Natural killer cell treated with Interleukin-12 subunit alpha and Interleukin-12 subunit beta and Interleukin-15 and Interleukin-18, amount 100 ng/mL, for 72 hours (primary cell): ENCODE measurements at regions not wholly inside any gene's neighbourhood (a gene's known extent, or its start where the extent isn't known, plus 50 kb on each side); places are given as distances from the start of the nearest gene placed in this dataset.
A peak's percentile ranks its signal among the peaks of the same experiment; 100 is the strongest.

Source experiments
- ATAC-seq, 2 donors: fragments of 150-1000 bp; cut with Tn5 transposase in 1 of 2; sonication (Bioruptor Pico), chemical (Tn5 transposase) in 1 of 2; 2 replicates each; pipeline ENCODE4 v1.10.0; 2021
- DNase-seq: peaks from one replicate; pipeline ENCODE4 v3.0.0; 2022; ENCODE audit warnings: low spot score
- H3K27ac Mint-ChIP-seq, 2 donors: 1 replicate in 1 of 2; 2 replicates in 1 of 2; pipeline ENCODE4 v1.8.0; 2022; ENCODE audit warnings: mixed read lengths in 2 of 2, mild to moderate bottlenecking in 1 of 2, moderate library complexity in 1 of 2
- H3K27me3 Mint-ChIP-seq, 2 donors: 1 replicate in 1 of 2; 2 replicates in 1 of 2; pipeline ENCODE4 v1.8.0; 2022; ENCODE audit warnings: mixed read lengths in 2 of 2
- H3K36me3 Mint-ChIP-seq: one replicate; pipeline ENCODE4 v1.8.0; 2022; ENCODE audit warnings: mixed read lengths
- H3K4me1 Mint-ChIP-seq, 2 donors: 1 replicate in 1 of 2; 2 replicates in 1 of 2; pipeline ENCODE4 v1.8.0; 2022; ENCODE audit warnings: low read depth in 2 of 2, mixed read lengths in 2 of 2, mild to moderate bottlenecking in 1 of 2
- H3K4me3 Mint-ChIP-seq: one replicate; pipeline ENCODE4 v1.8.0; 2022; ENCODE audit warnings: mixed read lengths
- H3K9me3 Mint-ChIP-seq: 2 replicates; pipeline ENCODE4 v1.8.0; 2022; ENCODE audit warnings: mixed read lengths

DNA sequence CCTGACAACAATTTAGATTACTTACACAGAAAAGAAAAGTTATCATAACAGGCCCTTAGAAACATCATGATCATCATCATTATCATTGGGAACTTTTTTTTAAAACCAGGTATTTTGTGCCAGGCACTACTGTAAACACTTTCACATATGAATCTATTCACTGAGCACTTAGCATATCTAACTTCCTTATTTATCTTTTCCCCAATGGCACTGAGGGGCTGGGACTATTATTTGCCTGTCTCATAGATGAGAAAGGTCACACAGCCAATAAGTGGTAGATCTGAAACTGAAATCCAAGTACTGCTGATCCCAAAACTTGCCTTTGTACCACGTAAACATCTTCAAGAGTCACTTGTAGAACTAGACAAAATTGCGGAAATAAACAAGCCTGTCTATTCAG lies 184.2 kb upstream of the RBPJ start:
- Mint-ChIP-seq H3K4me3 (no peak overlapping the region), H3K4me1 (peaks cover 47 to 62% of the 10 kb centered on the region in 2 donors), H3K27ac (peak overlapping the region in 1 of 2 donors; percentile 82), H3K36me3 (peaks cover 16% of the 10 kb centered on the region), H3K9me3 (peaks cover 4% of the 10 kb centered on the region), H3K27me3 (peaks cover 0 to 2% of the 10 kb centered on the region in 2 donors)
- DNase-seq, result no peak
- ATAC-seq, result no peak

- ATAC-seq (no peak), DNase-seq (no peak)
- Mint-ChIP-seq H3K27me3 (peaks cover 0 to 2% of the 10 kb centered on the region in 2 donors), H3K4me3 (no peak overlapping the region), H3K9me3 (peaks cover 4% of the 10 kb centered on the region), H3K36me3 (peaks cover 16% of the 10 kb centered on the region), H3K4me1 (peaks cover 47 to 63% of the 10 kb centered on the region in 2 donors), H3K27ac (peak overlapping the region in 1 of 2 donors; percentile 82)
Measured at GRCh38 chr4:26137288-26137687, 183.5 kb upstream of the RBPJ start.

DNA sequence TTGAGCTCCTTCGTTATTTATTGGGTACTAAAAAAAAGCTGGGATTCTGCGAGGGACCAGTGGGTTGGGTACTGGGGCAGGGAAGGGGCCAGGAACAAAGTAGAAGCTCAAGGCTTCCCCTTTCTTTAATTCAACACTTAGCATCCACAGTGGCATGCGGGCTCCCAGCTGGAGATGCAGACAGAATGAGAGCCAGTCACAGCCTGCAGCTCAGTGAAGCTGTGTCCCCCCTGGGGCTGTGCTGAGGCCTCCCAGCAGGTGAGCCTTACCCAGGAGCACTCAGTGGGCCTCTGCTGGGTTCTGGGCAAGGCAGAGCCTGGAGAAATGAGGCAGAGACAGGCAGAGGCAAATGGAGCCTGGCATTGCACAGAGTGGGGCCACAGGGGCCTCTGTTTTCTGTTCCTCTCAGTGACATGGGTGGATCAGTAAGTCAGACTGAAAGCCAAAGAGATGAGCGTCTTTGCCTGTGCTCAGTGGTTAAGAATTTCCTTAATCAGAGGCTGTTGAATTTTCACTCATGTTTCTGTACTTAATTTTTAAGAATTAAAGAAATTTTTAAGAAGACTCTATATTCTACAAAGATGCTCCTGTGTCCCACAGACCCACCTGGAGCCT lies 181.4 kb upstream of the RBPJ start:
- DNase-seq (no peak), ATAC-seq (peak in 1 of 2 donors; percentile 48)
- H3K27me3 Mint-ChIP-seq, result peaks cover 0 to 6% of the 10 kb centered on the region in 2 donors
- peak overlapping the region in 1 of 2 donors; percentile 68 for H3K27ac Mint-ChIP-seq
- H3K4me3 Mint-ChIP-seq, result no peak overlapping the region
- peaks cover 16% of the 10 kb centered on the region for H3K36me3 Mint-ChIP-seq
- peaks cover 6% of the 10 kb centered on the region for H3K9me3 Mint-ChIP-seq
- peaks cover 29 to 47% of the 10 kb centered on the region in 2 donors for H3K4me1 Mint-ChIP-seq

GRCh38 chr4:26140150-26140898 lies 180.5 kb upstream of the RBPJ start:
- H3K4me1 Mint-ChIP-seq, result peaks cover 31 to 46% of the 10 kb centered on the region in 2 donors
- H3K4me3 Mint-ChIP-seq, result no peak overlapping the region
- ATAC-seq (no peak), DNase-seq (no peak)
- peaks cover 4 to 11% of the 10 kb centered on the region in 2 donors for H3K27me3 Mint-ChIP-seq
- H3K36me3 Mint-ChIP-seq, result peaks cover 19% of the 10 kb centered on the region
- H3K27ac Mint-ChIP-seq, result peak overlapping the region in 1 of 2 donors; percentile 68
- peaks cover 3% of the 10 kb centered on the region for H3K9me3 Mint-ChIP-seq

DNA sequence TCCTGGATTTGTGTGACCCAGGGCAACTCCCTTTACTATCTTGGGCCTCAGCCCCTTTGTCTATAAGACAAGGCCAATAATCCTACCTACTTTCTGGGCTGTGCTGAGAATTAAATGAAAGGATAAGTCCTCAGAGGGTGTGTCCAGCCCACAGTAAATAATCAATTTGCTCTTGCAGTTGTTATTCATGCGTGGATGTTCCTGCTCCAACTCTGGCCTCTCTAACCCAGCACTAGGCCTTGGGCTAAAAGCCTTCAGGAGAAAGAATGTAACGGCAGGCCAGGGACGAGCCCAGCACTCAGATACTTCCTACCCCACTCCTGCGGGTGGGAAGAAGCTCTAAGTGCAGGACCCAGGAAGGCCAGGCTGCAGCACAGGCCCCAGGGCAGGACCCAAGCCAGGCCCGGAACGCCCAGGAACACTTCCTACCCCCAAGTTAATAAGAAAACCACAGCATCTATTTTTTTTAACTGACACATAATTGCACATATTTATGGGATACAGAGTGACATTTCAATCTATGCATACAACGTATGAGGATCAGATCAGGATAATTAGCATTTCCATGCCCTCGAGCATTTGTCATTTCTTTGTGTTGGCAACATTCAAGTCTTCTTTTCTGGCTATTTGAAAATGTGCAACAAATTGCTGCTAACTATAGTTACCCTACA lies 179.6 kb upstream of the RBPJ start:
- ATAC-seq, result no peak
- H3K9me3 Mint-ChIP-seq, result peaks cover 3% of the 10 kb centered on the region
- H3K4me3 Mint-ChIP-seq, result no peak overlapping the region
- peaks cover 28 to 40% of the 10 kb centered on the region in 2 donors for H3K4me1 Mint-ChIP-seq
- peak overlapping the region; percentile 48 to 54 for H3K27ac Mint-ChIP-seq
- no peak for DNase-seq
- peaks cover 15% of the 10 kb centered on the region for H3K36me3 Mint-ChIP-seq
- peaks cover 4 to 9% of the 10 kb centered on the region in 2 donors for H3K27me3 Mint-ChIP-seq

GRCh38 chr4:26141911-26142638 lies 178.7 kb upstream of the RBPJ start:
- Mint-ChIP-seq H3K4me3 (peak overlapping the region; percentile 4), H3K27ac (peak overlapping the region; percentile 48 to 54)

GRCh38 chr4:26144526-26145155 lies 176.2 kb upstream of the RBPJ start:
- Mint-ChIP-seq H3K4me3 (peak overlapping the region; percentile 28), H3K27me3 (peaks cover 11 to 14% of the 10 kb centered on the region in 2 donors), H3K9me3 (peaks cover 7% of the 10 kb centered on the region), H3K36me3 (peaks cover 23% of the 10 kb centered on the region), H3K4me1 (peaks cover 21 to 32% of the 10 kb centered on the region in 2 donors), H3K27ac (peak overlapping the region in 1 of 2 donors; percentile 83)
- no peak for ATAC-seq
- DNase-seq, result no peak

More at GRCh38 chr4:26141911-26142638, 178.7 kb upstream of the RBPJ start:
- DNase-seq (no peak), ATAC-seq (peak in 1 of 2 donors; percentile 43)
- H3K4me1 Mint-ChIP-seq, result peaks cover 24 to 44% of the 10 kb centered on the region in 2 donors
- peaks cover 15% of the 10 kb centered on the region for H3K36me3 Mint-ChIP-seq
- peaks cover 4 to 14% of the 10 kb centered on the region in 2 donors for H3K27me3 Mint-ChIP-seq
- peaks cover 7% of the 10 kb centered on the region for H3K9me3 Mint-ChIP-seq

DNA sequence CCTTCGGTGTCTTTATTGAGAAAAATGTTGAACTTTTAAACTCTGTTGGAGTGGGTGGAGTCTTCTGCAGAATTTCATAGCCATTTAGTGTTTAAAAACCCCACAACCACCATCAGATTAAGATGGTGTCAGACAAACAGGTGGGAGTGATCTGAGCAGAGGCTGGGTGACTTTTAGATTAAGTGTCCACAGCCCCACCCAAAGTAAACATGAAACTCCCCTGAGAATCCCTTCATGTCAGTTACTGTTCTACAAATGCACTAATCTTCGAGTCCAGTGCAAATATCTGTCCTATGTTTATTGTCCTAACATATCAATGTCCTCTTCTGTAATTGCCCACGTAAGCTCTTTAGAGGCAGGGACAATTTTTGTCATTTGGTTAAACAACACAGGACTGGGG lies 175.6 kb upstream of the RBPJ start:
- peak overlapping the region; percentile 28 for H3K4me3 Mint-ChIP-seq
- H3K27me3 Mint-ChIP-seq, result peaks cover 11 to 14% of the 10 kb centered on the region in 2 donors
- DNase-seq (no peak), ATAC-seq (no peak)
- peak overlapping the region in 1 of 2 donors; percentile 83 for H3K27ac Mint-ChIP-seq
- peaks cover 26% of the 10 kb centered on the region for H3K36me3 Mint-ChIP-seq
- peaks cover 7% of the 10 kb centered on the region for H3K9me3 Mint-ChIP-seq
- peaks cover 25 to 31% of the 10 kb centered on the region in 2 donors for H3K4me1 Mint-ChIP-seq

GRCh38 chr4:26148927-26149326 lies 171.9 kb upstream of the RBPJ start:
- H3K27ac Mint-ChIP-seq, result peak overlapping the region in 1 of 2 donors; percentile 18
- H3K4me1 Mint-ChIP-seq, result peaks cover 17 to 20% of the 10 kb centered on the region in 2 donors

DNA sequence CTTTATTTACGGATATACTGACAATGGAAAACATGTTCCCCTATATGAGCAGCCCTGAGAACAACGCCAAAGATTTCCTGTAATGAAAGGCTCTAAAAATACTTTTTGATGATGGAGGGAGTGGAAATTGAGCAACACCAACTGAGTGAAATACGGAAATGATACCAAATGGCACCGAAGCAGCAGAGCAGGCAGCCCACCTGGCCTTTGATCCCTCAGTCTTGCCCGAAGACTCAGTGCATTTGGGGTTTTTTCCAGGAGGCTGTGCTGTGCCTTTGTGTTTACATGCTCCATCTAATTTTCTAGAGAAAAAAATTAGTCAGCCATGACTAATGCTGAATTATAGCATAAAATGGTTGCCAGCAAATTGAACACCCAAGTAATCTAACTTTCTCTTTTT lies 169.9 kb upstream of the RBPJ start:
- ATAC-seq (no peak), DNase-seq (no peak)
- Mint-ChIP-seq H3K9me3 (peaks cover 4% of the 10 kb centered on the region), H3K4me1 (peaks cover 15 to 21% of the 10 kb centered on the region in 2 donors), H3K27ac (peak overlapping the region in 1 of 2 donors; percentile 18), H3K36me3 (peaks cover 17% of the 10 kb centered on the region), H3K4me3 (no peak overlapping the region), H3K27me3 (peaks cover 7 to 16% of the 10 kb centered on the region in 2 donors)

More at GRCh38 chr4:26148927-26149326, 171.9 kb upstream of the RBPJ start:
- DNase-seq, result no peak
- no peak overlapping the region for H3K4me3 Mint-ChIP-seq
- H3K36me3 Mint-ChIP-seq, result peaks cover 26% of the 10 kb centered on the region
- ATAC-seq, result no peak
- peaks cover 11 to 12% of the 10 kb centered on the region in 2 donors for H3K27me3 Mint-ChIP-seq
- H3K9me3 Mint-ChIP-seq, result peaks cover 4% of the 10 kb centered on the region

DNA sequence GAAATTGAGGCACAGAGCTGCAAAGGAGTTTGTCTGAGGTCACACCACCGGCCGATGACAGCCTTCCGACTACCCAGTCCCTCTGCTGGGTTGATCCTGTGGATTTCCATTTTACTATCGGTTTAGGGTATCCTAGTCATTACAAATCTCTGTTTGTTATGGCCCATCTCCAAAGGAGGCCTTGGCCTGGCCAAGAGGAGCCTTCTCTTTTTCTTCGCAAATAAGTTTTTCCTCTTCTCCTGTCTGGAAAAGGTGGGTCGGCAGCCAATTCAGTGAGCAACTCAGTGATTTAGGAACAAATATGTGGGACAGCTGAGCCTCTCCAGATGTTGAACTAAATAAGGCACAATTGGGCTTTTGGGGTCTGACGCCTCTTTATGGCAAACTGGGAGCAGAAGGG lies 169.2 kb upstream of the RBPJ start:
- peaks cover 15 to 18% of the 10 kb centered on the region in 2 donors for H3K4me1 Mint-ChIP-seq
- ATAC-seq (no peak), DNase-seq (no peak)
- peaks cover 7 to 14% of the 10 kb centered on the region in 2 donors for H3K27me3 Mint-ChIP-seq
- no peak overlapping the region for H3K4me3 Mint-ChIP-seq
- H3K9me3 Mint-ChIP-seq, result peaks cover 2% of the 10 kb centered on the region
- peaks cover 14% of the 10 kb centered on the region for H3K36me3 Mint-ChIP-seq
- H3K27ac Mint-ChIP-seq, result no peak overlapping the region

DNA sequence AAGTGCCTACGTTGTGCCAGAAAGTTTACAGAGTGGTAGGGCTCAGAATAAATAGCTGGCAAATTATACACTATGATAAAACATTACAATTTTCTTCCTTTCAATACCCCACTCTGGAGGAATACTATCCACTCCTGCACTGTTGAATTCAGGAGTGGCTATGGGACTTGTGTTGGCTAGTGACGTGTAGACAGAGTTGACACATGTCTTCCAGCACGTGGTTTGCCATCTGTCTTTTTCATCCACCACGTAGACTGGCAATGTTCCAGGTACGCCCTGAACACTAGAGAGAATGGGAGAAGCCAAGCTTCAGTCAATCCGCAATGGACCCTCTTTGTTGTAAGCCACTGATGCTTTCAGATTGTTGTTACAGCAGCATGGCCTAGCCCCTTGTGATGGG lies 168.8 kb upstream of the RBPJ start:
- H3K4me1 Mint-ChIP-seq, result peaks cover 15 to 16% of the 10 kb centered on the region in 2 donors
- DNase-seq (no peak), ATAC-seq (no peak)
- no peak overlapping the region for H3K27ac Mint-ChIP-seq
- H3K36me3 Mint-ChIP-seq, result peaks cover 11% of the 10 kb centered on the region
- H3K4me3 Mint-ChIP-seq, result no peak overlapping the region
- H3K27me3 Mint-ChIP-seq, result peaks cover 7 to 11% of the 10 kb centered on the region in 2 donors
- H3K9me3 Mint-ChIP-seq, result no peaks in the 10 kb centered on the region

DNA sequence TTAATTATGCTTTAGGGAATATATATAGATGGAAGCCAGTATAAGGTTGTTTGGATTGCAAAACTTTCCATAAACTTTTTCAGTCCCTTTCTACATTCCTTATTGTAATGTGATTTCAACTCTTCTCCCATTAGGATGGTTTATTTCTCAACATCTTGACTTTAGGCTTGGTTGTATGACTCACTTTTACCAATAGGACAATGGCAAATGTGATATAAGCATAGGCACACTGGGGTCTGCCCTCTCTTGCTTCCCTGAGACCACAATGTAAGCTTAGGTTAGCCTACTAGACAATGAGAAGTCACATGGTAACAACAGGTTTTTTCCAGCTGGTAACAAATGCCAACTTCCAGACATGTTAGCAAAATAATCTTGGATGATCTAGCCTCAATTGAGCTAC lies 163.3 kb upstream of the RBPJ start:
- Mint-ChIP-seq H3K4me1 (peaks cover 33 to 34% of the 10 kb centered on the region in 2 donors), H3K36me3 (peaks cover 15% of the 10 kb centered on the region), H3K27me3 (peaks cover 0 to 11% of the 10 kb centered on the region in 2 donors), H3K27ac (no peak overlapping the region), H3K9me3 (peaks cover 9% of the 10 kb centered on the region), H3K4me3 (no peak overlapping the region)
- no peak for DNase-seq
- ATAC-seq, result no peak
